ENCODE measurements at regions not wholly inside any gene's neighbourhood (a gene's known extent, or its start where the extent isn't known, plus 50 kb on each side); places are given as distances from the start of the nearest gene placed in this dataset.

GRCh38 chr5:126143622-126144021, 279.6 kb upstream of the GRAMD2B start:
- TF ChIP-seq BHLHE40 (IDR thresholded peaks at IDR 0.05; ENCODE audit: low read depth, low read length) (no peak), BCL3 (IDR thresholded peaks at IDR 0.05) (no peak), MYC (IDR thresholded peaks at IDR 0.05; ENCODE audit: borderline replicate concordance, low read length) (no peak), RFX5 (IDR thresholded peaks at IDR 0.05) (no peak), POLR2A (IDR thresholded peaks at IDR 0.05; ENCODE audit: low read length) (no peak), NR3C1 (IDR thresholded peaks at IDR 0.05) (no peak), MAX (IDR thresholded peaks at IDR 0.05) (no peak), CTCF (IDR thresholded peaks at IDR 0.05) (no peak)
